Ascending aorta (tissue), 2 donors: ENCODE measurements at regions not wholly inside any gene's neighbourhood (a gene's known extent, or its start where the extent isn't known, plus 50 kb on each side); places are given as distances from the start of the nearest gene placed in this dataset.
"Not testable (repeated sequence)": the region's sequence is repeated elsewhere in the genome, so short reads cannot be mapped to it uniquely, and the experiment has no call there.

Experiments used
- DNase-seq, 2 donors: peaks; one replicate each; pipeline ENCODE4 v3.0.0-alpha.2; 2019; ENCODE audit warnings: low spot score in 2 of 2
- H3K27ac ChIP-seq, 2 donors: fragments of 200-600 bp; sonication (generic); one replicate each; pipeline ENCODE4 v1.5.1; 2016 to 2017; ENCODE audit warnings: mild to moderate bottlenecking in 1 of 2
- H3K27me3 ChIP-seq: fragments of 200-600 bp; sonication (generic); one replicate; pipeline ENCODE4 v1.5.1; 2017
- H3K36me3 ChIP-seq, 2 donors: fragments of 200-600 bp; sonication (generic); one replicate each; pipeline ENCODE4 v1.5.1; 2016
- H3K4me1 ChIP-seq, 2 donors: fragments of 200-600 bp; sonication (generic); one replicate each; pipeline ENCODE4 v1.5.1; 2016 to 2017; ENCODE audit warnings: mild to moderate bottlenecking in 1 of 2
- H3K4me3 ChIP-seq, 2 donors: fragments of 200-600 bp; sonication (generic); one replicate each; pipeline ENCODE4 v1.5.1; 2016 to 2017; ENCODE audit warnings: mild to moderate bottlenecking in 1 of 2
- H3K9me3 ChIP-seq, 2 donors: fragments of 200-600 bp; sonication (generic); one replicate each; pipeline ENCODE4 v1.5.1; 2016
- intact Hi-C: fragments of 100-400 bp; cut with DNase I; formaldehyde crosslinking; loops from one replicate; pipeline ENCODE4 v1.15.1; 2023
- TF ChIP-seq, protein P1 (sequence below), 3 experiments: fragments of 200-600 bp in 2 of 3; fragments of 450-650 bp in 1 of 3; sonication (generic) in 2 of 3; IDR thresholded peaks; one replicate each; pipeline ENCODE4 v1.5.1; 2016 to 2019; ENCODE audit warnings: antibody characterized with exemption in 3 of 3, mild to moderate bottlenecking in 1 of 3, moderate library complexity in 1 of 3

DNA sequence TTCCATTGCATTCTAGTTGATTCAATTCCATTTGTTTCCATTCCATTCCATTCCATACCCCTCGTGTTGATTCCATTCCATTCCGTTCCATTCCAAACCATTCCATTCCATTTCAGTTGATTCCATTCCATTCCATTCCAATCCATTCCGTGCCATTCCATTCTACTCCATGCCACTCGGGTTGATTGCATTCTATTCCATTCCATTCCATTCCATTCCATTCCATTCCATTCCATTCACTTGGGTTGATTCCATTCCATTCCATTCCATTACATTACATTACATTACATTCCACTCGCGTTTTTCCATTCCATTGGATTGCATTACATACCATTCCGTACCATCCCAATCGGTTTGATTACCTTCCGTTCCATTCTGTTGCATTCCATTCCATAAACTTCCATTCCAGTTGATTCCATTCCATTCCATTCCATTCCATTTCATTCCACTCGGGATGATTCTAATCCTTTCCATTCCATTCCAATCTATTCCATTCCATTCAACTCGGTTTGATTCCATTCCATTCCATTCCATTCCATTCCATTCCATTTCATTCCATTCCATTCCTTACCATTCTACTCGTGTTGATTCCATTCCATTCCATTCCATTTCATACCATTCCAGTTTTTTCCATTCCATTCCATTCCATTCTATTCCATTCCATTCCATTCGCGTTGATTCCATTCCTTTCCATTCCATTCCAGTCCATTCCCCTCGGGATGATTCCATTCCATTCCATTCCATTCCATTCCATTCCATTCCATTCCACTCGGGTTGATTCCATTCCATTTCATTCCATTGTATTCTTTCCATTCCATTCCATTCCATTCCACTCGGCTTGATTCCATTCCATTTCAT, 1140.4 kb downstream of the RPIA start:
- intact Hi-C loops: no loop called here
- H3K9me3 ChIP-seq: peaks cover 17 to 52% of the 10 kb centered on the region in 2 donors
- no peak overlapping the region for H3K4me3 ChIP-seq
- no peak for DNase-seq
- TF ChIP-seq, protein P1, sequence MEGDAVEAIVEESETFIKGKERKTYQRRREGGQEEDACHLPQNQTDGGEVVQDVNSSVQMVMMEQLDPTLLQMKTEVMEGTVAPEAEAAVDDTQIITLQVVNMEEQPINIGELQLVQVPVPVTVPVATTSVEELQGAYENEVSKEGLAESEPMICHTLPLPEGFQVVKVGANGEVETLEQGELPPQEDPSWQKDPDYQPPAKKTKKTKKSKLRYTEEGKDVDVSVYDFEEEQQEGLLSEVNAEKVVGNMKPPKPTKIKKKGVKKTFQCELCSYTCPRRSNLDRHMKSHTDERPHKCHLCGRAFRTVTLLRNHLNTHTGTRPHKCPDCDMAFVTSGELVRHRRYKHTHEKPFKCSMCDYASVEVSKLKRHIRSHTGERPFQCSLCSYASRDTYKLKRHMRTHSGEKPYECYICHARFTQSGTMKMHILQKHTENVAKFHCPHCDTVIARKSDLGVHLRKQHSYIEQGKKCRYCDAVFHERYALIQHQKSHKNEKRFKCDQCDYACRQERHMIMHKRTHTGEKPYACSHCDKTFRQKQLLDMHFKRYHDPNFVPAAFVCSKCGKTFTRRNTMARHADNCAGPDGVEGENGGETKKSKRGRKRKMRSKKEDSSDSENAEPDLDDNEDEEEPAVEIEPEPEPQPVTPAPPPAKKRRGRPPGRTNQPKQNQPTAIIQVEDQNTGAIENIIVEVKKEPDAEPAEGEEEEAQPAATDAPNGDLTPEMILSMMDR (IDR thresholded peaks at IDR 0.05): no peak
- H3K27ac ChIP-seq: no peak overlapping the region
- H3K36me3 ChIP-seq: no peaks in the 10 kb centered on the region
- no peaks in the 10 kb centered on the region for H3K27me3 ChIP-seq
- H3K4me1 ChIP-seq: no peaks in the 10 kb centered on the region

DNA sequence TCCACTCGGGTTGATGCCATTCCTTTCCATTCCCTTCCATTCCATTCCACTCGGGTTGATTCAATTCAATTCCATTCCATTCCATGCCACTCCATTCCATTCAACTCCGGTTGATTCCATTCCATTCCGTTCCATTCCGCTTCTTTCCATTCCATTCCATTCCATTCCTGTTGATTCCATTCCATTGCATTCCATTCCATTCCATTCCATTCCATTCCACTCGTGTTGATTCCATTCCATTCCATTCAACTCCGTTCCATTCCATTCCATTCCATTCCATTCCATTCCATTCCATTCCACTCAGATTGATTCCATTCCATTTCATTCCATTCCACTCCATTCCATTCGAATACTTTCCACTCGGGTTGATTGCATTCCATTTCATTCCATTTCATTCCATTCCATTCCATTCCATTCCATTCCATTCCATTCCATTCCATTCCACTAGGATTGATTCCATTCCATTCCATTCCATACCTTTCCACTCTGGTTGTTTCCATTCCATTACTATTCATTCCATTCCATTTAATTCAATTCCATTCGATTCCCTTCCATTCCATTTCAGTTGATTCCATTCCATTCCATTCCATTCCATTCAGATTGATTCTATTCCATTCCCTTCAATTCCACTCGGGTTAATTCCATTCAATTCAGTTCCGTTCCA, 1141.8 kb downstream of the RPIA start:
- TF ChIP-seq, protein P1 (IDR thresholded peaks at IDR 0.05): no peak
- DNase-seq: no peak
- H3K9me3 ChIP-seq: peaks cover 17 to 60% of the 10 kb centered on the region in 2 donors
- H3K27me3 ChIP-seq: no peaks in the 10 kb centered on the region
- no peak overlapping the region for H3K4me3 ChIP-seq
- intact Hi-C loops: no loop called here
- no peak overlapping the region for H3K27ac ChIP-seq
- no peaks in the 10 kb centered on the region for H3K4me1 ChIP-seq
- no peaks in the 10 kb centered on the region for H3K36me3 ChIP-seq

DNA sequence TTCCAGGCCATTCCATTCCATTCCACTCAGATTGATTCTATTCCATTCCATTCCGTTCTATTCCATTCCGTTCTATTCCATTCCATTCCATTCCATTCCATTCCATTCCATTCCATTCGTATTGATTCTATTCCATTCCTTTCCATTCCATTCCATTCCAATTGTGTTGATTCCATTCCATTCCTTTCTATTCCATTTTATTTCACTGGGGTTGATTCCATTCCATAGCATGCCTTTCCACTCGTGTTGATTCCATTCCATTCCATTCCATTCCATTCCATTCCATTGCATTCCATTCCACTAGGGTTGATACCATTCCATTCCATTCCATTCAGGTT, 1142.3 kb downstream of the RPIA start:
- TF ChIP-seq, protein P1 (IDR thresholded peaks at IDR 0.05): no peak
- Histone ChIP-seq H3K36me3 (no peaks in the 10 kb centered on the region), H3K4me1 (no peaks in the 10 kb centered on the region), H3K27me3 (no peaks in the 10 kb centered on the region), H3K9me3 (peaks cover 21 to 64% of the 10 kb centered on the region in 2 donors), H3K27ac (no peak overlapping the region), H3K4me3 (no peak overlapping the region)
- intact Hi-C loops: no loop called here
- DNase-seq: no peak

DNA sequence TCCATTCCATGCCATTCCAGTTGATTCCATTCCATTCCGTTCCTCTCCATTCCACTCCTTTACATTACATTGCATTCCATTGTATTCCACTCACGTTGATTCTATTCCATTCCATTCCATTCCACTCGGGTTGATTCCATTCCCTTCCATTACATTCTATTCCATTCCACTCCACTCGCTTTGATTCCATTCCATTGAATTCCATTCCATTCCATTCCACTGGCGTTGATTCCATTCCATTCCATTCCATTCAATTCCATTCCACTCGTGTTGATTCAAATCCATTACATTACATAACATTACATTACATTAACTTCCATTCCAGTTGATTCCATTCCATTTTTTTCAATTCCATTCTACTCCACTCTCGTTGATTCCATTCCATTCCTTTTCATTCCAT, 1142.8 kb downstream of the RPIA start:
- no peaks in the 10 kb centered on the region for H3K36me3 ChIP-seq
- TF ChIP-seq, protein P1 (IDR thresholded peaks at IDR 0.05): no peak
- H3K4me1 ChIP-seq: no peaks in the 10 kb centered on the region
- intact Hi-C loops: no loop called here
- DNase-seq: no peak
- H3K27ac ChIP-seq: no peak overlapping the region
- peaks cover 21 to 58% of the 10 kb centered on the region in 2 donors for H3K9me3 ChIP-seq
- no peak overlapping the region for H3K4me3 ChIP-seq
- H3K27me3 ChIP-seq: no peaks in the 10 kb centered on the region

GRCh38 chr2:89836326-89836725, 1144.9 kb downstream of the RPIA start:
- intact Hi-C loops, H3K27me3 ChIP-seq, H3K36me3 ChIP-seq, H3K4me1 ChIP-seq, DNase-seq, H3K4me3 ChIP-seq, H3K27ac ChIP-seq: not testable (repeated sequence)
- H3K9me3 ChIP-seq: peaks cover 18 to 46% of the 10 kb centered on the region in 2 donors

DNA sequence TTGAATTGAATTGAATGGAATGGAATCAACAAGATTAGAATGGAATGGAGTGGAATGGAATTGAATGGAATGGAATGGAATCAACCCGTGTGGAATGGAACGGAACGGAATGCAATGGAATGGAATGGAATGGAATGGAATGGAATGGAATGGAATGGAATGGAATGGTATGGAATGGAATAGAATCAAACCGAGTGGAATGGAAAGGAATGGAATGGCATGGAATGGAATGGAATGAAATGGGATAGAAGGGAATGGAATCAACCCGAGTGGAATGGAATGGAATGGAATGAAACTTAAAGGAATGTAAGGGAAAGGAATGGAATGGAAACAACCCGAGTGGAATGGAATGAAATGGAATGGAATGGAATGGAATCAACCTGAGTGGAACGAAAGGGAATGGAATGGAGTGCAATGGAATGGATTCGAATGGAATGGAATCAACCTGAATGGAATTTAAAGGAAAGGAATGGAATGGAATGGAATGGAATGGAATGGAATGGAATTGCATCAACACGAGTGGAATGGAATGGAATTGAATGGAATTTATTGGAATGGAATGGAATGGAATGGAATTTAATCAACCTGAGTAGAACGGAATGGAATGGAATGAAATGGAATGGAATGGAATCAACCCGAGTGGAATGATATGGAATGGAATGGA, 1146.6 kb downstream of the RPIA start:
- H3K27me3 ChIP-seq: no peaks in the 10 kb centered on the region
- H3K4me1 ChIP-seq: no peaks in the 10 kb centered on the region
- H3K9me3 ChIP-seq: peaks cover 18 to 29% of the 10 kb centered on the region in 2 donors
- no peak for DNase-seq
- intact Hi-C loops: no loop called here
- TF ChIP-seq, protein P1 (IDR thresholded peaks at IDR 0.05): no peak
- no peak overlapping the region for H3K4me3 ChIP-seq
- H3K36me3 ChIP-seq: no peaks in the 10 kb centered on the region
- H3K27ac ChIP-seq: no peak overlapping the region

- intact Hi-C loops, H3K36me3 ChIP-seq, H3K27ac ChIP-seq, H3K4me3 ChIP-seq, H3K4me1 ChIP-seq, DNase-seq, H3K27me3 ChIP-seq: not testable (repeated sequence)
- peaks cover 11 to 28% of the 10 kb centered on the region in 2 donors for H3K9me3 ChIP-seq
Observed at GRCh38 chr2:89840175-89840574, 1148.7 kb downstream of the RPIA start.

DNA sequence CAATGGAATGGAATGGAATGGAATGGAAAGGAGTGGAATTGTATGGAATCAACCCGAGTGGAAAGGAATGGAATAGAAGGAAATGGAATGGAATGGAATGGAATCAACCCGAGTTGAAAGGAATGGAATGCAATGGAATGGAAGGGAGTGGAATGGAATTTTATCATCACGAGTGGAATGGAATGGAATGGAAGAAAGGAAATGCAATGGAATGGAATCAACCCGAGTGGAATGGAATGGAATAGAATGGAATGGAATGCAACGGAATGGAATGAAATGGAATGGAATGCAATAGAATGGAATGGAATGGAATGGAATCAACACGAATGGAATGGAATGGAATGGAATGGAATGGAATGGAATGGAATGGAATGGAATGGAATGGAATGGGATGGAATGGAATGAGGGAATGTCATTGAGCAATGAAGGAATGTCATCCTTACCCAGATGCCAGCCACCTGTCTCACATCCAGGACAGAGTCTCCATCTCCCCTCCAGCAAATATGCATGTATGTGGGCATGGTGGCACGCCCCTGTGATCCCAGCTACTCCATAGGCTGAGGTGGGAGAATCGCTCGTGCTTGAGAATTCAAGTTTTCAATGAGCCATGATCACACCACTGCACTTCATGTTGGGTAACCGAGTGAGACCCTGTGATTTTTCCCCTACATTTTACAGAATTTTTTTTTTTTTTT, 1149.5 kb downstream of the RPIA start:
- H3K4me1 ChIP-seq, H3K4me3 ChIP-seq, DNase-seq, H3K27ac ChIP-seq, H3K27me3 ChIP-seq, intact Hi-C loops, H3K36me3 ChIP-seq: not testable (repeated sequence)
- peaks cover 11 to 26% of the 10 kb centered on the region in 2 donors for H3K9me3 ChIP-seq
